ENCODE measurements at regions not wholly inside any gene's neighbourhood (a gene's known extent, or its start where the extent isn't known, plus 50 kb on each side); places are given as distances from the start of the nearest gene placed in this dataset.

- no peak for DNase-seq (ENCODE audit: low read depth in 4 of 4, low spot score in 2 of 4)
Measured at GRCh38 chr11:131185915-131186314, 184.5 kb upstream of the NTM start.

- no peak for DNase-seq (ENCODE audit: low read depth in 4 of 4, low spot score in 2 of 4)
Measured at GRCh38 chr11:131186629-131187101, 183.8 kb upstream of the NTM start.

GRCh38 chr11:131190446-131190845, 180.0 kb upstream of the NTM start:
- no peak for DNase-seq (ENCODE audit: low read depth in 4 of 4, low spot score in 2 of 4)

GRCh38 chr11:131191606-131192005, 178.8 kb upstream of the NTM start:
- no peak for DNase-seq (ENCODE audit: low read depth in 4 of 4, low spot score in 2 of 4)

- no peak for DNase-seq (ENCODE audit: low read depth in 4 of 4, low spot score in 2 of 4)
Measured at GRCh38 chr11:131192628-131193027, 177.8 kb upstream of the NTM start.

- DNase-seq (ENCODE audit: low read depth in 4 of 4, low spot score in 2 of 4), result no peak
Measured at GRCh38 chr11:131193031-131193501, 177.3 kb upstream of the NTM start.

- DNase-seq (ENCODE audit: low read depth in 4 of 4, low spot score in 2 of 4), result no peak
Measured at GRCh38 chr11:131194726-131195125, 175.7 kb upstream of the NTM start.

GRCh38 chr11:131195661-131196517, 174.5 kb upstream of the NTM start:
- DNase-seq (ENCODE audit: low read depth in 4 of 4, low spot score in 2 of 4), result no peak

- no peak for DNase-seq (ENCODE audit: low read depth in 4 of 4, low spot score in 2 of 4)
Measured at GRCh38 chr11:131198161-131199014, 172.0 kb upstream of the NTM start.

GRCh38 chr11:131199015-131199280, 171.5 kb upstream of the NTM start:
- no peak for DNase-seq (ENCODE audit: low read depth in 4 of 4, low spot score in 2 of 4)

GRCh38 chr11:131201674-131202073, 168.7 kb upstream of the NTM start:
- DNase-seq (ENCODE audit: low read depth in 4 of 4, low spot score in 2 of 4), result no peak

- DNase-seq (ENCODE audit: low read depth in 4 of 4, low spot score in 2 of 4), result no peak
Measured at GRCh38 chr11:131203040-131203439, 167.4 kb upstream of the NTM start.

GRCh38 chr11:131204282-131204681, 166.1 kb upstream of the NTM start:
- no peak for DNase-seq (ENCODE audit: low read depth in 4 of 4, low spot score in 2 of 4)

- no peak for DNase-seq (ENCODE audit: low read depth in 4 of 4, low spot score in 2 of 4)
Measured at GRCh38 chr11:131204765-131205380, 165.5 kb upstream of the NTM start.

GRCh38 chr11:131206671-131207070, 163.7 kb upstream of the NTM start:
- no peak for DNase-seq (ENCODE audit: low read depth in 4 of 4, low spot score in 2 of 4)

- DNase-seq (ENCODE audit: low read depth in 4 of 4, low spot score in 2 of 4), result no peak
Measured at GRCh38 chr11:131207901-131208300, 162.5 kb upstream of the NTM start.

- DNase-seq (ENCODE audit: low read depth in 4 of 4, low spot score in 2 of 4), result no peak
Measured at GRCh38 chr11:131217313-131218310, 152.8 kb upstream of the NTM start.

- DNase-seq (ENCODE audit: low read depth in 4 of 4, low spot score in 2 of 4), result no peak
Measured at GRCh38 chr11:131218542-131218941, 151.9 kb upstream of the NTM start.

- no peak for DNase-seq (ENCODE audit: low read depth in 4 of 4, low spot score in 2 of 4)
Measured at GRCh38 chr11:131219646-131220045, 150.8 kb upstream of the NTM start.

Data from left renal cortex interstitium (tissue), 4 donors.